Upper lobe of left lung (tissue), 4 donors: ENCODE measurements at regions not wholly inside any gene's neighbourhood (a gene's known extent, or its start where the extent isn't known, plus 50 kb on each side); places are given as distances from the start of the nearest gene placed in this dataset.

Experiments used
- POLR2AphosphoS5 ChIP-seq, 2 donors: sonication (generic); formaldehyde crosslinking; IDR thresholded peaks; one replicate each; pipeline ENCODE4 v1.5.1; 2017; ENCODE audit warnings: antibody characterized with exemption in 2 of 2
- TF ChIP-seq, protein P1 (sequence below), 6 experiments: fragments of 450-650 bp in 4 of 6; fragments of 200-600 bp in 2 of 6; sonication (generic) in 2 of 6; IDR thresholded peaks; one replicate each; pipeline ENCODE4 v1.5.1; 2016 to 2019; ENCODE audit warnings: antibody characterized with exemption in 6 of 6

DNA sequence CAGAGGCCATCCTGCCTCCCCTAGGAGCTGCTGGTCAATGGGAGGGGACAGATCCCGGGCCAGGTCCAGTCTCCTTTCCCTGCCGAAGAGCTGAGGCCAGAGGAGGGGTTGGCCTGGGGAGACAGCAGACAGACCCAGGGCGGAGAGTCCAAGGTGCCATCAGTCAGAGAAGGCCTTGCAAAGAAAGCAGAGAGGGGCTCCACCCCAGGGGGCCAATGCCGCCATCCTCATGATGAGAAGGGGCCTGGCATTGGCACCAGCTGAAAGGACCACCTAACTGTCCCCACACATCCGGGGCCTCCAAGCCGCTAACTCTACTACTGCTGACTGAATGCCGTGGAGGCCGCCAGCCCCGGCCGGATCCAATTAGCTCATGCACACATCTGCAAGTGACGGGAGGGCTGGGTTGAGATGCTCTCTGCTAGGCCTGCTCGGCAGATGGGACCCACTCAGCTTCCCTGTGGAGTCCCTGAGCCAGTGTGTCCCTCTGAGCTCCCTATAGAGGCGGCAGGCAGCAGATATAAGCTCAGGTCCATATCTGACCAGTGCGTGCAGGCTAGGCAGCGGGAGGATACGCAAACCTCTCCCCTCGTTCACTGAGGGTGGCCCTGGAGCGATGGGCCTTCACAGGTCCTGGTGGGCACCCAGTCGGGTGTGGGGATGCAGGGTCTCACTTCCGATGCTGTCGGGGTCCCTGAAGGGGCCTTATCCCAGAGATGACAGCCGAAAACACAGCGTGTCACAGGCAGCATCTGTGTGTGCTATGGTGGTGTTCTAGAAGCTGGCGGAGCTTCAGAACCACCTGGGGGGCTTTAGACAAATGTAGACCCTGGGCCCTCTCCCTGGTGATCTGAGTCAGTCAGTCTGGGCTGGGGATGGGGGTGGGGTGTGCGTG is 183.9 kb downstream of the CTTN start:
- TF ChIP-seq, protein P1, sequence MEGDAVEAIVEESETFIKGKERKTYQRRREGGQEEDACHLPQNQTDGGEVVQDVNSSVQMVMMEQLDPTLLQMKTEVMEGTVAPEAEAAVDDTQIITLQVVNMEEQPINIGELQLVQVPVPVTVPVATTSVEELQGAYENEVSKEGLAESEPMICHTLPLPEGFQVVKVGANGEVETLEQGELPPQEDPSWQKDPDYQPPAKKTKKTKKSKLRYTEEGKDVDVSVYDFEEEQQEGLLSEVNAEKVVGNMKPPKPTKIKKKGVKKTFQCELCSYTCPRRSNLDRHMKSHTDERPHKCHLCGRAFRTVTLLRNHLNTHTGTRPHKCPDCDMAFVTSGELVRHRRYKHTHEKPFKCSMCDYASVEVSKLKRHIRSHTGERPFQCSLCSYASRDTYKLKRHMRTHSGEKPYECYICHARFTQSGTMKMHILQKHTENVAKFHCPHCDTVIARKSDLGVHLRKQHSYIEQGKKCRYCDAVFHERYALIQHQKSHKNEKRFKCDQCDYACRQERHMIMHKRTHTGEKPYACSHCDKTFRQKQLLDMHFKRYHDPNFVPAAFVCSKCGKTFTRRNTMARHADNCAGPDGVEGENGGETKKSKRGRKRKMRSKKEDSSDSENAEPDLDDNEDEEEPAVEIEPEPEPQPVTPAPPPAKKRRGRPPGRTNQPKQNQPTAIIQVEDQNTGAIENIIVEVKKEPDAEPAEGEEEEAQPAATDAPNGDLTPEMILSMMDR (IDR thresholded peaks at IDR 0.05) = no peak
- TF ChIP-seq POLR2AphosphoS5 (IDR thresholded peaks at IDR 0.05) = no peak
